Aorta (tissue), 5 donors: ENCODE measurements at regions not wholly inside any gene's neighbourhood (a gene's known extent, or its start where the extent isn't known, plus 50 kb on each side); places are given as distances from the start of the nearest gene placed in this dataset.

Experiments
- ATAC-seq: fragments of 200-7000 bp; cut with Tn5 transposase; one replicate; pipeline ENCODE4 v1.9.1; 2022; ENCODE audit warnings: moderate library complexity; ENCODE audit not compliant: low FRiP score
- DNase-seq, 2 donors: peaks; one replicate each; pipeline ENCODE4 v3.0.0-alpha.2; 2020
- H3K27ac ChIP-seq, 2 donors: one replicate each; pipeline ENCODE4 v1.5.1; 2013; ENCODE audit warnings: low read length in 2 of 2, mild to moderate bottlenecking in 2 of 2, moderate library complexity in 2 of 2, control low read depth in 1 of 2, inconsistent platforms in 1 of 2, low read depth in 1 of 2
- H3K27me3 ChIP-seq, 2 donors: one replicate each; pipeline ENCODE4 v1.6.1; 2013; ENCODE audit warnings: control low read depth in 1 of 2, low read length in 1 of 2, mild to moderate bottlenecking in 1 of 2, moderate library complexity in 1 of 2; ENCODE audit not compliant: insufficient read depth in 2 of 2, control insufficient read depth in 1 of 2
- H3K36me3 ChIP-seq, 2 donors: one replicate each; pipeline ENCODE4 v1.6.1; 2013; ENCODE audit warnings: control low read depth in 1 of 2, low read length in 1 of 2, mild to moderate bottlenecking in 1 of 2; ENCODE audit not compliant: insufficient read depth in 2 of 2, control insufficient read depth in 1 of 2
- H3K4me1 ChIP-seq, 2 donors: one replicate each; pipeline ENCODE4 v1.6.1; 2013; ENCODE audit warnings: low read length in 2 of 2, control low read depth in 1 of 2, mild to moderate bottlenecking in 1 of 2, moderate library complexity in 1 of 2; ENCODE audit not compliant: insufficient read depth in 2 of 2, control insufficient read depth in 1 of 2
- H3K4me3 ChIP-seq, 2 donors: one replicate each; pipeline ENCODE4 v1.5.1; 2013; ENCODE audit warnings: low read length in 2 of 2, control low read depth in 1 of 2, mild to moderate bottlenecking in 1 of 2
- H3K9me3 ChIP-seq: one replicate; pipeline ENCODE4 v1.6.1; 2013; ENCODE audit warnings: mild to moderate bottlenecking, low read length; ENCODE audit not compliant: control insufficient read depth
- WGBS, 2 donors: extraction: QIAGEN DNeasy Blood & Tissue Kit; methylation state at CpG; one replicate each; pipeline ENCODE4 v1.1.7; 2013; 5-methylcytosine and 5-hydroxymethylcytosine counted together
- intact Hi-C, 2 donors: fragments of 100-400 bp; cut with DNase I; formaldehyde crosslinking; loops; one replicate each; pipeline versions ENCODE4 v1.14.2 to v1.15.0; 2022
- donor health status: healthy with polysubstance abuse.
- donor health status: Bipolar disorder and iron deficiency.
- donor health status: DM: no; HTN: no; CAD: no.
- donor health status: DM: no; HTN: no; CAD: no.
- donor health status: DM: yes; HTN: yes; CAD: no.

- Histone ChIP-seq H3K9me3 (no peaks in the 10 kb centered on the region), H3K27me3 (no peaks in the 10 kb centered on the region), H3K4me1 (peaks cover 0 to 10% of the 10 kb centered on the region in 2 donors), H3K36me3 (no peaks in the 10 kb centered on the region), H3K27ac (no peak overlapping the region), H3K4me3 (no peak overlapping the region)
- ATAC-seq = no peak
- WGBS, 2 donors = 14 to 15% methylated on average over 2 of the region's 2 CpGs
- DNase-seq = no peak
- intact Hi-C loops = loop anchor here (5.0 to 10.0 kb wide), 3 partner anchors 37 to 150 kb away; no protein-coding TSS in a partner anchor
Measured at GRCh38 chr9:73034962-73035361, 82.1 kb upstream of the ALDH1A1 start.

GRCh38 chr9:73031350-73031749 is 78.5 kb upstream of the ALDH1A1 start:
- DNase-seq (no peak), ATAC-seq (no peak)
- no peak overlapping the region for H3K27ac ChIP-seq
- intact Hi-C loops = loop anchor here in 1 of 2 donors (10.0 kb wide), 1 partner anchor 153 kb away; no protein-coding TSS in a partner anchor
- 85 to 91% methylated on average over 1 of the region's 1 CpG for WGBS, 2 donors
- peaks cover 0 to 4% of the 10 kb centered on the region in 2 donors for H3K4me1 ChIP-seq
- no peaks in the 10 kb centered on the region for H3K9me3 ChIP-seq
- no peaks in the 10 kb centered on the region for H3K36me3 ChIP-seq
- no peak overlapping the region for H3K4me3 ChIP-seq
- no peaks in the 10 kb centered on the region for H3K27me3 ChIP-seq

DNA sequence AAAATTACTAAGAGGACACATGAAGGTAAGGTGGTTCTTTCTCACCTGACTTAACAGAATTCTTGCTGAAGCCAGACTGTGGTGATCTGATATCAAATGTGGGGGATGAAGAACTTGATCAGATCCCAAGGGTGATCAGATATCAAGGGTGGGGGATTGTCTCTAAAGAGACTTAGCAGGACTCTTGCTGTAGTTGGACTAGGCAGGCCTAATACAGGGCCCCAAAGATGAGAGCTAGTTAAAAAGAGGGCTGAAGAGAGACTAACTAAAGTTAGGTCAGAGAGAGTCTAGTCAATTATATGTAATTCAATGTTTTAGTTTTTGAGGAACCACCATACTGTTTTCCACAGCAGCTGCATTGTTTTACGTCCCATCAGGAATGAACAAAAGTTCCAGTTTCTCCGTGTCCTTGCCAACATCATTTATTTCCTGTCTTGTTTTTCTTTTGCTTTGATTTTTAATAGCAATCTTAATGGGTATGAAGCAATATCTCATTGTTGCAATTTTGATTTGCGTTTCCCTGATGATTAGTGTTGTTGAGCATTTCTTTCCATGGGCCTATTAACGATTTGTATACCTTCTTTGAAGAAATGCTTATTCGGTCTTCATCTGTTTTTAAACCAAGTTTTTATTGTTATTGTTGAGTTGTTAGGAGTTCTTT is 77.6 kb upstream of the ALDH1A1 start:
- Histone ChIP-seq H3K36me3 (no peaks in the 10 kb centered on the region), H3K27ac (no peak overlapping the region), H3K9me3 (no peaks in the 10 kb centered on the region), H3K27me3 (no peaks in the 10 kb centered on the region), H3K4me3 (no peak overlapping the region), H3K4me1 (peaks cover 0 to 3% of the 10 kb centered on the region in 2 donors)
- 84 to 93% methylated on average over 5 of the region's 5 CpGs for WGBS, 2 donors
- DNase-seq = no peak
- intact Hi-C loops = loop anchor here in 1 of 2 donors (10.0 kb wide), 1 partner anchor 154 kb away; no protein-coding TSS in a partner anchor
- no peak for ATAC-seq

DNA sequence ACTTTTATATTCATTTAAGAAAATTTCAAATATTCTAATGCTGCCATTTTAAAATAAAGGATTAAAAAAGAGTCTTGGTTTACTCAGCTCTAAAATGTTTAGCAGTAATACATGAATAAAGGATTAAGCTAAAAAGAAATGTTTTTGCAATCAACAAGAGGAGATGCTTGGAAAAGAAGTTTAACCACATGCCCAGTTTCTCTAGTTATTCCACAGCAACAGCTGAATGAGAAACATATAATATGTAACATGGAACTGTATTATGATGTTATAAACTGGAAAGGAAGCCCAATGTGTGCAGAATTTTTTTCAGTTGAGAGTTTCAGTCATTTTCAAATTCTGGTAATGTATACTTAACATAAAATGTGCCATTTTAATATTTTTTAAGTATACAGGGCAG is 76.5 kb upstream of the ALDH1A1 start:
- Histone ChIP-seq H3K36me3 (no peaks in the 10 kb centered on the region), H3K9me3 (no peaks in the 10 kb centered on the region), H3K4me1 (no peaks in the 10 kb centered on the region), H3K4me3 (no peak overlapping the region), H3K27ac (no peak overlapping the region), H3K27me3 (no peaks in the 10 kb centered on the region)
- intact Hi-C loops = loop anchor here in 1 of 2 donors (5.0 kb wide), 1 partner anchor 153 kb away; no protein-coding TSS in a partner anchor
- ATAC-seq (no peak), DNase-seq (no peak)

DNA sequence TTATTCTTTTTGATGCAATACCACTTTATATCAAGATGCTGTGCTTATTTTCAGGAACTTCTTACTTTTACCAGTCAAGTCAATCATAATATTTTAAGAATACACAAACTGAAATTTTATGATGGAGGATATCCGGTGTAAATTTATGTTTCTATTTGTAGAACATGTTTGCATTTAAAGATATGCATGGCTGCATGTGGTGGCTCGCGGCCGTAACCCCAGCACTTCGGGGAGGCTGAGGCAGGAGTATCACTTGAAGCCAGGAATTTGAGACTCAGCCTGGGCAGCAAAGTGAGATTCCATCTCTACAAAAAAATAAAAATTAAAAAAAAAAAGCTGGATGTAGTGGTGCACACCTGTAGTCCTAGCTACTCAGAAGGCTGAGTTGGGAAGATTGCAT is 73.5 kb upstream of the ALDH1A1 start:
- Histone ChIP-seq H3K27ac (no peak overlapping the region), H3K9me3 (no peaks in the 10 kb centered on the region), H3K27me3 (no peaks in the 10 kb centered on the region), H3K4me3 (no peak overlapping the region), H3K4me1 (no peaks in the 10 kb centered on the region), H3K36me3 (no peaks in the 10 kb centered on the region)
- ATAC-seq (no peak), DNase-seq (no peak)
- 77 to 82% methylated on average over 5 of the region's 5 CpGs for whole genome bisulfite sequencing, 2 donors
- intact Hi-C loops = loop anchor here in 1 of 2 donors (5.0 kb wide), 1 partner anchor 156 kb away; no protein-coding TSS in a partner anchor

DNA sequence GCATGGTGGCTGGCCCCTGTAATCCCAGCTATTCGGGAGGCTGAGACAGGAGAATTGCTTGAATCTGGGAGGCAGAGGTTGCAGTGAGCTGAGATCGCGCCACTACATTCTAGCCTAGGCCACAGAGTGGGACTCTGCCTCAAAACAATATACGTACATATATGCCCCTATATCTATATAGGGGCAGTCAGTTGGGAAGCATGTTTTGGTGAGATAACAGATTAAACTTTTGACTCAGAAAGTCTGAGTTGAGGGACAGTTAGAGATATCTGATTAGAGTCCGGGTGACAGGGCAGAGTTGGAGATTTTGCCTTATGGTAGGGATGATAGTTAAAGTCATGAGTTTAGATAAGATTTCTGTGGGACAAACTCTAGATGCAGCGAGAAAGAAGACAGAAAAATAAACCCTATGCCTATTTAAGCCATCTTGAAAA is 71.8 kb upstream of the ALDH1A1 start:
- Histone ChIP-seq H3K9me3 (no peaks in the 10 kb centered on the region), H3K27ac (no peak overlapping the region), H3K36me3 (no peaks in the 10 kb centered on the region), H3K27me3 (no peaks in the 10 kb centered on the region), H3K4me1 (no peaks in the 10 kb centered on the region), H3K4me3 (no peak overlapping the region)
- DNase-seq = no peak
- ATAC-seq = no peak
- WGBS, 2 donors = 91 to 94% methylated on average over 6 of the region's 6 CpGs
- intact Hi-C loops = loop anchor here (5.0 kb wide), 3 partner anchors 152 to 167 kb away; no protein-coding TSS in a partner anchor

GRCh38 chr9:73023025-73023541 is 70.2 kb upstream of the ALDH1A1 start:
- DNase-seq (peak; percentile 61 to 74), ATAC-seq (peak; percentile 87)
- H3K4me3 ChIP-seq = no peak overlapping the region
- no peaks in the 10 kb centered on the region for H3K36me3 ChIP-seq
- no peaks in the 10 kb centered on the region for H3K27me3 ChIP-seq
- intact Hi-C loops = loop anchor here (2.0 to 5.0 kb wide), 3 partner anchors 22 to 166 kb away; no protein-coding TSS in a partner anchor
- H3K9me3 ChIP-seq = no peaks in the 10 kb centered on the region
- WGBS, 2 donors = 2 to 4% methylated on average over 7 of the region's 7 CpGs
- no peak overlapping the region for H3K27ac ChIP-seq
- no peaks in the 10 kb centered on the region for H3K4me1 ChIP-seq

DNA sequence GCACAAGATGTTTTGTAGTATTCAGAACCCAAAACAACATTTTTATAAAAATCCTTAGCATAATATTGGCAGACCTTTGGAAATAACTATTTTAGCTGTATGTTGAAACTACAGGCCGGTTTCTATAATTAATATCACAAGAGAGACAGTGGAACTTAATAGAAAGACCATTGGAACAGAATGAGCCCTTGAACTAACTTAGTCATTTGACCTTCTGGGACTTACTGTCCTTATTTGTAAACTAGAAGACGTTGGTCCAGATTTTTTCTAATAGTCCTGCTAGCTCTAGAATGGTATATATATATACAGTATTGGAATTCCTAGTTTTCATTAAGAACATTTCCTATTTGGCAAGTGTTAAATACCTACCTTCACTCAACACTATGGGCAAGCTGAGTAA is 69.5 kb upstream of the ALDH1A1 start:
- Histone ChIP-seq H3K4me3 (no peak overlapping the region), H3K27ac (no peak overlapping the region), H3K4me1 (no peaks in the 10 kb centered on the region), H3K27me3 (no peaks in the 10 kb centered on the region), H3K36me3 (no peaks in the 10 kb centered on the region), H3K9me3 (no peaks in the 10 kb centered on the region)
- intact Hi-C loops = loop anchor here (2.0 to 5.0 kb wide), 3 partner anchors 22 to 165 kb away; no protein-coding TSS in a partner anchor
- no peak for DNase-seq
- 39 to 52% methylated on average over 2 of the region's 2 CpGs for WGBS, 2 donors
- ATAC-seq = no peak

DNA sequence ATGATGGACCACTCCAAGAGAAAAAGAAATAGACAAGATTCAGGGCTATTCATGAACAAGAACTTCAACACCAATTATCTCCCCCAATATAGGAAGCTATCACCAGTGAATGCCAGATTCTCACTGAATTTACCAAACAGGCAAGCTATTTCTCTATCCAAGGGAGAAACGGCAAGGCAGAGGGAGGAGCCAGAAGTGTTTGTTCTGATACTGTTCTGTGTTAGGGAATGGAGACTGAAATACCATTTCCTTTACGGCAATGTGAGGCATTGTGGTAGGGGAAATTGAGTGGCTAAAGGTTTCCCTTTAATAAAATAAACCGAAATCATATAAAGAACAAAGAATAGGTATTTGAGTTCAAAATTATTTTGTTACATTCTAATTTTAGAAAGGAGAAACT is 68.0 kb upstream of the ALDH1A1 start:
- intact Hi-C loops = loop anchor here (5.0 kb wide), 2 partner anchors 149 to 164 kb away; no protein-coding TSS in a partner anchor
- H3K4me3 ChIP-seq = no peak overlapping the region
- no peaks in the 10 kb centered on the region for H3K36me3 ChIP-seq
- ATAC-seq (no peak), DNase-seq (no peak)
- no peaks in the 10 kb centered on the region for H3K9me3 ChIP-seq
- H3K27me3 ChIP-seq = no peaks in the 10 kb centered on the region
- no peaks in the 10 kb centered on the region for H3K4me1 ChIP-seq
- 71% methylated on average over 3 of the region's 3 CpGs for WGBS, 2 donors
- H3K27ac ChIP-seq = no peak overlapping the region
